ENCODE measurements at regions not wholly inside any gene's neighbourhood (a gene's known extent, or its start where the extent isn't known, plus 50 kb on each side); places are given as distances from the start of the nearest gene placed in this dataset.

DNA sequence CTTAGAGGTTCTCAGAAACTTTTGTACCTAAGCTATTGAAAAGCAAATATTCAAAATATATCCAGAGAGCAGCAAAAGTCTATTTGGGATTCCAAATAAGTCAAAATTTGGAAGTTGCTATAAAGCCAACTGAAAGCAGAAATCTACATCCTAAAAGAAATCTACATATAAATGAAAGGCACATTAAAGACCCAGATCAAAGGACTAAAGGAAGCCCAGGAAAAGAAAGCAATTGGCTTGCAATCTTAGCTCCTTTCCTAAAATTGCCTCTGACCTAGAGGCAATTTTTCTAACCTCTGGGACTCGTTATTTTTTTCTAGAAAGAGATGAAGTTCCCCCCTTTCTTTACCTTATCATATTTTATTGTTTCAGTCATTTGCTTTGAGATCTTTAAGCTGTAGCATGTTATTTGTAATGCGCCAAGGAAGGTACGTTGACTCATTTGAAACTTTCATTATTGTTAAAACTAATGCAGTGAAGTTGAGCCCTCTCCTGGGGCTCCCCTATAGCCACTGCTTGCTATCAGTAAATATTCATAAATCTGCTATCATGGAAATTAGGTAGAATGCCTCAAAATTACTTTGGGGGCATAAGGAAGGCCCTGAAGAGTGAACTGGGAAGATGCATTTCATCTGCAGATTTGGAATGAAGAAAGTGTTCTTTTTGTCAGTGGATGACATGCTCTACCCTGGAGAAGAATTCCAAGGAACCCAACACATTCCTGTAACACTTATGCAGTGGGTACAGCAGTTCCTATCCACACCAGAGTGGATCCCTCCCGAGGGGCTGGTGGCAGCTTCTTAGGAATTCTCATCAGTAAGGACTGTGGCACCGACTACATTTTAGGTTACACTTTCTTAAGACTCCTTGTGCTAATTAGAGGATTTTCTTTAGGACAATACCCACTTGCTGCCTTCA is 177.8 kb upstream of the IGFBP7 start:
- TF ChIP-seq, protein P1, sequence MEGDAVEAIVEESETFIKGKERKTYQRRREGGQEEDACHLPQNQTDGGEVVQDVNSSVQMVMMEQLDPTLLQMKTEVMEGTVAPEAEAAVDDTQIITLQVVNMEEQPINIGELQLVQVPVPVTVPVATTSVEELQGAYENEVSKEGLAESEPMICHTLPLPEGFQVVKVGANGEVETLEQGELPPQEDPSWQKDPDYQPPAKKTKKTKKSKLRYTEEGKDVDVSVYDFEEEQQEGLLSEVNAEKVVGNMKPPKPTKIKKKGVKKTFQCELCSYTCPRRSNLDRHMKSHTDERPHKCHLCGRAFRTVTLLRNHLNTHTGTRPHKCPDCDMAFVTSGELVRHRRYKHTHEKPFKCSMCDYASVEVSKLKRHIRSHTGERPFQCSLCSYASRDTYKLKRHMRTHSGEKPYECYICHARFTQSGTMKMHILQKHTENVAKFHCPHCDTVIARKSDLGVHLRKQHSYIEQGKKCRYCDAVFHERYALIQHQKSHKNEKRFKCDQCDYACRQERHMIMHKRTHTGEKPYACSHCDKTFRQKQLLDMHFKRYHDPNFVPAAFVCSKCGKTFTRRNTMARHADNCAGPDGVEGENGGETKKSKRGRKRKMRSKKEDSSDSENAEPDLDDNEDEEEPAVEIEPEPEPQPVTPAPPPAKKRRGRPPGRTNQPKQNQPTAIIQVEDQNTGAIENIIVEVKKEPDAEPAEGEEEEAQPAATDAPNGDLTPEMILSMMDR (IDR thresholded peaks at IDR 0.05): no peak
- TF ChIP-seq POLR2A (IDR thresholded peaks at IDR 0.05) (no peak), POLR2AphosphoS5 (IDR thresholded peaks at IDR 0.05) (no peak)
